ENCODE measurements at regions not wholly inside any gene's neighbourhood (a gene's known extent, or its start where the extent isn't known, plus 50 kb on each side); places are given as distances from the start of the nearest gene placed in this dataset.

DNA sequence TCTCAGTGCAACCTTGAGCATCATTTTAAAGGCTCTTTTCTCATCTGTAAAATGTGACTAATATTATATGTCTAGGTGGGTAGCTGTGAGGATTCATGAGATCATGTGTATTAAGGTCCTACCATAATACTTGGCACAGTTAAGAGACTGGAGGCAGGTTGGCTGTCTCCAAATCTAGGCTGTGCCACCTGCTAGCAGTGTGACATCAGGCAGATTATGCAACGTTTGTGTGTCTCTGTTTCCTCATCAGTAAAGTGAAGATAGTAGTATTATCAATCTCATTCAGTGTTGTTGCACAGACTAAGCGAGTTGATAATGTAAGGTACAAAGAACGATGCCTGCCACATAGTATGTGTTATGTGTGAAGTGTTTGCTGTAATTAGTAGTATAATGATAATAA, 227.4 kb downstream of the SAMD5 start:
- DNase-seq: no peak
- H3K27me3 ChIP-seq: no peaks in the 10 kb centered on the region
- no peaks in the 10 kb centered on the region for H3K9me3 ChIP-seq
- H3K4me3 ChIP-seq (ENCODE audit: low read depth, low read length): no peak overlapping the region
- H3K36me3 ChIP-seq: no peaks in the 10 kb centered on the region
- H3K4me1 ChIP-seq: no peaks in the 10 kb centered on the region
- TF ChIP-seq, protein P1, sequence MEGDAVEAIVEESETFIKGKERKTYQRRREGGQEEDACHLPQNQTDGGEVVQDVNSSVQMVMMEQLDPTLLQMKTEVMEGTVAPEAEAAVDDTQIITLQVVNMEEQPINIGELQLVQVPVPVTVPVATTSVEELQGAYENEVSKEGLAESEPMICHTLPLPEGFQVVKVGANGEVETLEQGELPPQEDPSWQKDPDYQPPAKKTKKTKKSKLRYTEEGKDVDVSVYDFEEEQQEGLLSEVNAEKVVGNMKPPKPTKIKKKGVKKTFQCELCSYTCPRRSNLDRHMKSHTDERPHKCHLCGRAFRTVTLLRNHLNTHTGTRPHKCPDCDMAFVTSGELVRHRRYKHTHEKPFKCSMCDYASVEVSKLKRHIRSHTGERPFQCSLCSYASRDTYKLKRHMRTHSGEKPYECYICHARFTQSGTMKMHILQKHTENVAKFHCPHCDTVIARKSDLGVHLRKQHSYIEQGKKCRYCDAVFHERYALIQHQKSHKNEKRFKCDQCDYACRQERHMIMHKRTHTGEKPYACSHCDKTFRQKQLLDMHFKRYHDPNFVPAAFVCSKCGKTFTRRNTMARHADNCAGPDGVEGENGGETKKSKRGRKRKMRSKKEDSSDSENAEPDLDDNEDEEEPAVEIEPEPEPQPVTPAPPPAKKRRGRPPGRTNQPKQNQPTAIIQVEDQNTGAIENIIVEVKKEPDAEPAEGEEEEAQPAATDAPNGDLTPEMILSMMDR (IDR thresholded peaks at IDR 0.05; ENCODE audit: low read depth, low read length): no peak

DNA sequence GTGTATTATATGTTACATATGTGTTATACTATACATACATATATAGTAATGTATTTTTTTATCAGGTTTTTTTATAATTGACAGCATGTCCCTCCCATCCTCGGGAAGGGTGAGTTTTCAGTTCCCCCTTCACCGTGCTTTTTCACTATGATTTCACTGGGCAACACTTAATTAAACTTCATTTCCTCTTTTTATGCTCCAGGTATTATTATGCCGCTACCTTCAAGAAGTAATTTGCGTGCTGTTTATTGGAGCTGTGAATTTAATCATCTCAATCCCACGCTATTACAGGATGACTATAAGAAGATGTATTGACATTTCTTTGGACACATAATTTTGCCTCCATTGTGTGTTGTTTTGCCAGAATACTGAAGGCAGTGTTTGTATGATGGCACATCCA, 228.6 kb downstream of the SAMD5 start:
- TF ChIP-seq, protein P1 (IDR thresholded peaks at IDR 0.05; ENCODE audit: low read depth, low read length): no peak
- no peak for DNase-seq
- no peaks in the 10 kb centered on the region for H3K36me3 ChIP-seq

DNA sequence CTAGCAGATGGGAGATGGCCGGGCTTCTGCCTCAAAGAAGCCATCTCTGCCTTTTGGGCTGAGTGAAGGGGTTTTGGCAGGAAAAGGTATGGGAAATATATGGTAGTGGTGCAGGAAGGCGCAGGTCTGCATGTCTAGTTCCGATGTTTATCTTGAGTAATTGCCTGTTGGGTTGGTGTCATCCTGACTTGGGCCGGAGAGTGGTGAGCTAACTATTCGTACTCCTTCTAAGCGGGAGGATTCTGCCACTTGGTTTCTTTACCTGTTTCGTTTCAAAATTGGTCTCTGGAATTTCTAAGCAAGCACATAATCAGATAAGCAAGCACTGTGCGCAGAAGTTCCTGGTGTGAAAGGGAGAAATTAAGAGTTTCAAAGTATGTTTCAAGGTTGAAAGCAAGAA, 229.6 kb downstream of the SAMD5 start:
- Histone ChIP-seq H3K4me3 (ENCODE audit: low read depth, low read length) (no peak overlapping the region), H3K4me1 (no peaks in the 10 kb centered on the region), H3K9me3 (no peaks in the 10 kb centered on the region), H3K27me3 (no peaks in the 10 kb centered on the region), H3K36me3 (no peaks in the 10 kb centered on the region)
- TF ChIP-seq, protein P1 (IDR thresholded peaks at IDR 0.05; ENCODE audit: low read depth, low read length): no peak
- DNase-seq: no peak

More for the DNA sequence above, 228.6 kb downstream of the SAMD5 start:
- Histone ChIP-seq H3K27me3 (no peaks in the 10 kb centered on the region), H3K9me3 (no peaks in the 10 kb centered on the region), H3K4me1 (no peaks in the 10 kb centered on the region), H3K4me3 (ENCODE audit: low read depth, low read length) (no peak overlapping the region)

DNA sequence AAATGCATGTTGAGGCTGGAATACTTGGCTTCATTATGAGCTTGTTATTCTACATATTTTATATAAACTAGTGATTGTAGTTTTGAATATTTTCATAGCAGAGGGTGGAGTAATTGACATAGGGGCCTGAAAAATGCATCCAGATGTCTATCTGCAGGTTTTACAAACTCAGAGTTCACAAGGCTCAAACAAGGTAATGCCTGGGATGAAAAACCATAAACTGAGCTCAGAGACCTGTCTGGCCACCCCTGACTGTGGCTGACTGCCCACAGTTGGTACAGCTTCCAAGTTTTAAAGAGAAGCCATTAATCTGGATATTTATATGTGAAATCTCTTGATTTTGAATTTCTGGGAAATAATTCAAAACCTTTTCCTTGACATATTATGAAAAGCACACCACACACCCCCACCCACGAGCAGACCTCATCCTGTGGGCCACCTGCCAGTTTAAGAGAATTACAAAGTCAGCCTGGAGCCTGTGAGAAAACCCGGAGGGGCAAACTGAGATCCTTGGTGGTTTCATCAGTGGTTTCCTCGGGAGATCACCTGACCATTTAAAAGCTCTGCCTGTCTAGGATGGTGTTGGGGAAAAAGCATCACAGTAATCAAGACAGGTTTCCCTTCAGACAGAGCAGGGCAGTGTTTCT, 230.1 kb downstream of the SAMD5 start:
- TF ChIP-seq, protein P1 (IDR thresholded peaks at IDR 0.05; ENCODE audit: low read depth, low read length): no peak
- Histone ChIP-seq H3K4me1 (no peaks in the 10 kb centered on the region), H3K27me3 (no peaks in the 10 kb centered on the region), H3K9me3 (no peaks in the 10 kb centered on the region), H3K36me3 (no peaks in the 10 kb centered on the region), H3K4me3 (ENCODE audit: low read depth, low read length) (no peak overlapping the region)
- DNase-seq: no peak

DNA sequence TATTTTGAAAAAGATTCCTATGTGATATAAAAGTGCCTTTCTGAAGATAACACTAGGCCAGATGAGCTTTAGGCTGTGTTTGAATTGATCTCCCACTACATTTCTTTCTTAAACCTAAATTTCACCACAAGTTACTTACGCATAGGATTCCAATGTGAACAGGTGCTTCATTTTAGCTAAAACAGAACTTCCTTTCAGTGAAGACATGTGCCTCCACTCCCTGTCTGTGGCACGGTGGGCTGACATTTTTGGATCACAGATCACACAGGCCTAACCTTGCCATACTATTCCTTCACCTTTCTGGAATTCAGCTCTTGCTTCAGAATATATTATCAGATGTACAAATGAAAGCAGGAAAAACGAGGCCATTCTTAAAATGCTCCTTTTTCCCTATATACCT, 231.8 kb downstream of the SAMD5 start:
- Histone ChIP-seq H3K36me3 (no peaks in the 10 kb centered on the region), H3K4me3 (ENCODE audit: low read depth, low read length) (no peak overlapping the region), H3K27me3 (no peaks in the 10 kb centered on the region), H3K9me3 (no peaks in the 10 kb centered on the region), H3K4me1 (no peaks in the 10 kb centered on the region)
- TF ChIP-seq, protein P1 (IDR thresholded peaks at IDR 0.05; ENCODE audit: low read depth, low read length): no peak
- DNase-seq: no peak

DNA sequence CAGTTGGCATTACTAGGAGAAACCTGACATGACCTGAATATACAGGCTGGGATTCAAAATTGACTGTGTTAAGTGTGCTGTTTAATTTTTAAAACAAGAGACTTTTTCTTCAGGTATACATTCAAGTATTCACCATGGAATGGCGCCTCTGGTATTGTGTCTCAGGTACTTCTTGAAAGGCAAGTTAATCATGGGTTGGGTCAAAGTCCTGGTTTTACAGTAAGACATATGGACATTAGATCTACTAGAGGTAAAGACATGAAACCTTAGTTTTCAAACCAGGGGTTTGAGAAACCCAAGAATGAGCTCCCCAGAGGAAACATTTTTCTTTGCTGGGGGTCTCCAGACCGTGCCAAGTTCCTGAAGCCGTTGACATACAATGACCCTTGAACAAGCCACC, 232.4 kb downstream of the SAMD5 start:
- Histone ChIP-seq H3K4me3 (ENCODE audit: low read depth, low read length) (no peak overlapping the region), H3K4me1 (no peaks in the 10 kb centered on the region), H3K9me3 (no peaks in the 10 kb centered on the region), H3K36me3 (no peaks in the 10 kb centered on the region), H3K27me3 (no peaks in the 10 kb centered on the region)
- DNase-seq: no peak
- TF ChIP-seq, protein P1 (IDR thresholded peaks at IDR 0.05; ENCODE audit: low read depth, low read length): no peak

Data from BE2C (cell line).